ENCODE measurements at regions not wholly inside any gene's neighbourhood (a gene's known extent, or its start where the extent isn't known, plus 50 kb on each side); places are given as distances from the start of the nearest gene placed in this dataset.

DNA sequence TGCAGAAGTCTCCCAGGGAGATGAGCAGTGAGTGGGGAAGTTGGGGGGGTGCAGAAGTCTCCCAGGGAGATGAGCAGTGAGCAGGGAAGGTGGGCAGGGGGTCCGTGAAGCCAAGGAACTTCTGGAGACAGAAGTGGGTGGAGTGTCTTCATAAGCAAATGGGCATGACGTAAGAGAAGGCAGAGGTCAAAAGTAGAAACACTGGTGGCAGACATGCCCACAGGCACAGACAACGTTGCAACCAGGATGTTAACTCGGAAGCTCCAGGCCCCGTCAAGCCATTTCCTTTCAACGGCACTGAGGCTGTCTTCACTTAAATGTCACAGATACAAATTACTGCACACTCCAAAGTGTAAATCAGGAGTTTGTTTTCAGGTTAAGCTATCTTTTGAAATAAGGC is 186.1 kb downstream of the SHANK2 start:
- Histone ChIP-seq H3K4me2 (ENCODE audit: low read depth, low read length, poor library complexity, severe bottlenecking) (no peak overlapping the region), H3K9me3 (ENCODE audit: insufficient read depth, low read length) (no peaks in the 10 kb centered on the region), H3K9ac (ENCODE audit: low read length) (no peak overlapping the region), H4K20me1 (ENCODE audit: low read depth, low read length) (no peaks in the 10 kb centered on the region), H3K9me2 (replicated peaks; ENCODE audit: insufficient read depth, low read length) (no peaks in the 10 kb centered on the region), H3K27me3 (ENCODE audit: low read length) (no peaks in the 10 kb centered on the region), H3F3A (ENCODE audit: insufficient read depth) (no peaks in the 10 kb centered on the region), H2AFZ (ENCODE audit: low read depth, low read length, severe bottlenecking) (no peak overlapping the region), H3K79me2 (ENCODE audit: insufficient read depth, low read length) (no peaks in the 10 kb centered on the region), H3K36me3 (ENCODE audit: low read length) (no peaks in the 10 kb centered on the region), H3K27ac (ENCODE audit: low read depth, low read length) (no peak overlapping the region), H3K4me3 (ENCODE audit: insufficient read depth, low read length, poor library complexity, severe bottlenecking) (no peak overlapping the region)
- no peak for TF ChIP-seq EZH2phosphoT487 (conservative IDR thresholded peaks at IDR 0.05; ENCODE audit: low read length)
- TF ChIP-seq, protein P1, sequence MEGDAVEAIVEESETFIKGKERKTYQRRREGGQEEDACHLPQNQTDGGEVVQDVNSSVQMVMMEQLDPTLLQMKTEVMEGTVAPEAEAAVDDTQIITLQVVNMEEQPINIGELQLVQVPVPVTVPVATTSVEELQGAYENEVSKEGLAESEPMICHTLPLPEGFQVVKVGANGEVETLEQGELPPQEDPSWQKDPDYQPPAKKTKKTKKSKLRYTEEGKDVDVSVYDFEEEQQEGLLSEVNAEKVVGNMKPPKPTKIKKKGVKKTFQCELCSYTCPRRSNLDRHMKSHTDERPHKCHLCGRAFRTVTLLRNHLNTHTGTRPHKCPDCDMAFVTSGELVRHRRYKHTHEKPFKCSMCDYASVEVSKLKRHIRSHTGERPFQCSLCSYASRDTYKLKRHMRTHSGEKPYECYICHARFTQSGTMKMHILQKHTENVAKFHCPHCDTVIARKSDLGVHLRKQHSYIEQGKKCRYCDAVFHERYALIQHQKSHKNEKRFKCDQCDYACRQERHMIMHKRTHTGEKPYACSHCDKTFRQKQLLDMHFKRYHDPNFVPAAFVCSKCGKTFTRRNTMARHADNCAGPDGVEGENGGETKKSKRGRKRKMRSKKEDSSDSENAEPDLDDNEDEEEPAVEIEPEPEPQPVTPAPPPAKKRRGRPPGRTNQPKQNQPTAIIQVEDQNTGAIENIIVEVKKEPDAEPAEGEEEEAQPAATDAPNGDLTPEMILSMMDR (IDR thresholded peaks at IDR 0.05; ENCODE audit: insufficient read depth, low read length, poor library complexity, severe bottlenecking): no peak

DNA sequence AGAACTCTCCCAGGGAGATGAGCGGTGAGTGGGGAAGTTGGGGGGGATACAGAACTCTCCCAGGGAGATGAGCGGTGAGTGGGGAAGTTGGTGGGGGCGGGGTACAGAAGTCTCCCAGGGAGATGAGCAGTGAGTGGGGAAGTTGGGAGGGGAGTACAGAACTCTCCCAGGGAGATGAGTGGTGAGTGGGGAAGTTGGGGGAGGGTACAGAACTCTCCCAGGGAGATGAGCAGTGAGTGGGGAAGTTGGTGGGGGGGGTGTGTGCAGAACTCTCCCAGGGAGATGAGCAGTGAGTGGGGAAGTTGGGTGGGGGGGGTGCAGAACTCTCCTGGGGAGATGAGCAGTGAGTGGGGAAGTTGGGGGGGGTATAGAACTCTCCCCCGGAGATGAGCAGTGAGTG is 186.5 kb downstream of the SHANK2 start:
- Histone ChIP-seq H2AFZ (ENCODE audit: low read depth, low read length, severe bottlenecking) (no peak overlapping the region), H3F3A (ENCODE audit: insufficient read depth) (no peaks in the 10 kb centered on the region), H3K27me3 (ENCODE audit: low read length) (no peaks in the 10 kb centered on the region), H3K9me2 (replicated peaks; ENCODE audit: insufficient read depth, low read length) (no peaks in the 10 kb centered on the region), H3K36me3 (ENCODE audit: low read length) (no peaks in the 10 kb centered on the region), H3K9ac (ENCODE audit: low read length) (no peak overlapping the region), H3K79me2 (ENCODE audit: insufficient read depth, low read length) (no peaks in the 10 kb centered on the region), H3K27ac (ENCODE audit: low read depth, low read length) (no peak overlapping the region), H3K4me3 (ENCODE audit: insufficient read depth, low read length, poor library complexity, severe bottlenecking) (no peak overlapping the region), H3K9me3 (ENCODE audit: insufficient read depth, low read length) (no peaks in the 10 kb centered on the region), H4K20me1 (ENCODE audit: low read depth, low read length) (no peaks in the 10 kb centered on the region), H3K4me2 (ENCODE audit: low read depth, low read length, poor library complexity, severe bottlenecking) (no peak overlapping the region)
- no peak for TF ChIP-seq EZH2phosphoT487 (conservative IDR thresholded peaks at IDR 0.05; ENCODE audit: low read length)
- TF ChIP-seq, protein P1 (IDR thresholded peaks at IDR 0.05; ENCODE audit: insufficient read depth, low read length, poor library complexity, severe bottlenecking): no peak

DNA sequence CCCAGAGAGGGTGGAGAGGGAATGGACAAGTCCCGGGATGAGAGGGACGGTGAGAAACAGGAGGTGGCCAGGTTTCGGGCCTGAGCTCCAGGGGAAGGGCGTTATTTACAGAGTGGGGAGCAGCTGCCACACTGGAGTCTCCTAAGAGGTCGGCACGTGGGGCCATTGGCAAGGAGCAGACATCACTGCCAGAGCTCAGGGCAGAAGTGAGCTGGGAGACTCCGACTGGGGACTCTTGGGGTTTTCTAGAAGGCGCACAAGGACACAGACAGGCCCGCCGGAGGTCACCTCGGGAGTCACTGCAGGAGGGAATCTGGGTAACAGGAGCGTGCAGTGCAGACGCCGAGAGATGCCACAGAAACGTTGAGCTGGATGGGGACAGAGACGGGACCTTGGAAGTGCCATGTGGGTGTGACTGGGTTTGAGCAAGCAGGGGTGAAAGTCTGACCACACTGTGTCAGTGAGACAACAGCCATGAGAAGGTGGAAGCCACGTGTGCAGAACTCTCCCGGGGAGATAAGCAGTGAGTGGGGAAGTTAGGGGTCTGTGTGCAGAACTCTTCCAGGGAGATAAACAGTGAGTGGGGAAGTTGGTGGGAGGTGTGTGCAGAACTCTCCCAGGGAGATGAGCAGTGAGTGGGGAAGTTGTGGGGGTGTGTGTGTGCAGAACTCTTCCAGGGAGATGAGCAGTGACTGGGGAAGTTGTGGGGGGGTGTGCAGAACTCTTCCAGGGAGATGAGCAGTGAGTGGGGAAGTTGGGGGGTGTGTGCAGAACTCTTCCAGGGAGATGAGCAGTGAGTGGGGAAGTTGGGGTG is 187.5 kb downstream of the SHANK2 start:
- no peak overlapping the region for H2AFZ ChIP-seq (ENCODE audit: low read depth, low read length, severe bottlenecking)
- H4K20me1 ChIP-seq (ENCODE audit: low read depth, low read length): no peaks in the 10 kb centered on the region
- no peak overlapping the region for H3K4me3 ChIP-seq (ENCODE audit: insufficient read depth, low read length, poor library complexity, severe bottlenecking)
- no peak for TF ChIP-seq EZH2phosphoT487 (conservative IDR thresholded peaks at IDR 0.05; ENCODE audit: low read length)
- TF ChIP-seq, protein P1 (IDR thresholded peaks at IDR 0.05; ENCODE audit: insufficient read depth, low read length, poor library complexity, severe bottlenecking): no peak
- H3K27me3 ChIP-seq (ENCODE audit: low read length): no peaks in the 10 kb centered on the region
- no peak overlapping the region for H3K9ac ChIP-seq (ENCODE audit: low read length)
- no peaks in the 10 kb centered on the region for H3F3A ChIP-seq (ENCODE audit: insufficient read depth)
- H3K79me2 ChIP-seq (ENCODE audit: insufficient read depth, low read length): no peaks in the 10 kb centered on the region
- no peaks in the 10 kb centered on the region for H3K36me3 ChIP-seq (ENCODE audit: low read length)
- no peaks in the 10 kb centered on the region for H3K9me2 ChIP-seq (replicated peaks; ENCODE audit: insufficient read depth, low read length)
- no peaks in the 10 kb centered on the region for H3K9me3 ChIP-seq (ENCODE audit: insufficient read depth, low read length)
- no peak overlapping the region for H3K4me2 ChIP-seq (ENCODE audit: low read depth, low read length, poor library complexity, severe bottlenecking)
- H3K27ac ChIP-seq (ENCODE audit: low read depth, low read length): no peak overlapping the region
